ENCODE measurements at regions not wholly inside any gene's neighbourhood (a gene's known extent, or its start where the extent isn't known, plus 50 kb on each side); places are given as distances from the start of the nearest gene placed in this dataset.

DNA sequence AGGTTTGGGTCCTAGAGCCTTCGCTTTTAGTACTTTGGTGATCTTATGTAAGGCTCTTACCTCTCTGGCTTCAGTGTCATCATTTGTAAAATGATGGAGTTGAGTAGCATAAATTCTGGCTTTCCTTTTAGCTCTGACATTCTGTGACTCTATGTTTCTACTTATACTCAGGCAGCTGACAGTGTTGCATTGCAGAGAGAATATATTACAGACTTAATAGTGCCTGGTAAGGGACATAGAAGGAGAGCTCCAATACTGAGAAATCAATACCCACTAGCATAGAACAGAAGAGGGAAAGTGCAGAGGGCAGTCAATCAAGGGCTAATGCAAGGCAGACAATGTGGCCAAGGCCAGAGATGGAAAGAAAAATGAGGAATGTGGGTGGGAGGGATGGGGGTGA is 371.4 kb upstream of the TLE4 start:
- Histone ChIP-seq H4K5ac (ENCODE audit: insufficient read length, low read depth, low read length) (no peak overlapping the region), H4K8ac (ENCODE audit: extremely low read depth, insufficient read depth, low read length) (no peak overlapping the region), H3K4me3 (ENCODE audit: extremely low read depth in 1 of 4, insufficient read depth in 2 of 4, low read depth in 3 of 4, low read length in 4 of 4) (no peak overlapping the region), H3K9ac (replicated peaks in 1 of 4; ENCODE audit: extremely low read depth in 1 of 4, low read depth in 3 of 4, low read length in 3 of 4) (no peak overlapping the region), H2BK12ac (ENCODE audit: low read depth, low read length) (no peak overlapping the region), H3K18ac (ENCODE audit: extremely low read depth, low read length) (no peak overlapping the region), H3K36me3 (ENCODE audit: control insufficient read depth in 2 of 4, insufficient read depth in 4 of 4, low read length in 3 of 4) (no peaks in the 10 kb centered on the region; a peak in 1 of 8 replicates), H2BK120ac (replicated peaks; ENCODE audit: low read depth, low read length) (no peak overlapping the region), H3K79me1 (ENCODE audit: low read depth, low read length) (no peaks in the 10 kb centered on the region), H3K27ac (ENCODE audit: low read depth, low read length) (no peak overlapping the region), H2AK5ac (ENCODE audit: low read depth, low read length) (no peak overlapping the region), H3K4me1 (replicated peaks in 1 of 4; ENCODE audit: control insufficient read depth in 3 of 4, insufficient read depth in 4 of 4, low read length in 3 of 4) (peaks cover 0 to 2% (median 1%) of the 10 kb centered on the region in 4 experiments; a peak in 2 of 7 replicates), H3K27me3 (replicated peaks in 1 of 4; ENCODE audit: control insufficient read depth in 3 of 4, extremely low read depth in 1 of 4, insufficient read depth in 3 of 4, low read length in 3 of 4) (no peaks in the 10 kb centered on the region), H3K79me2 (ENCODE audit: control insufficient read depth in 1 of 2, insufficient read depth in 2 of 2, low read length in 2 of 2) (no peaks in the 10 kb centered on the region), H4K20me1 (replicated peaks in 1 of 2; ENCODE audit: control insufficient read depth in 1 of 2, insufficient read depth in 2 of 2, low read length in 2 of 2) (no peaks in the 10 kb centered on the region), H3K4ac (replicated peaks; ENCODE audit: insufficient read length, low read depth, low read length) (no peak overlapping the region), H3K56ac (replicated peaks; ENCODE audit: insufficient read length, low read depth, low read length) (no peak overlapping the region), H3K14ac (ENCODE audit: insufficient read length) (no peak overlapping the region), H3K23ac (ENCODE audit: insufficient read length) (no peak overlapping the region), H2BK15ac (ENCODE audit: low read length) (no peak overlapping the region), H2AFZ (ENCODE audit: low read length) (no peak overlapping the region), H2BK5ac (ENCODE audit: low read depth, low read length) (no peak overlapping the region), H3K4me2 (ENCODE audit: insufficient read depth in 1 of 2, low read depth in 2 of 2, low read length in 2 of 2) (no peak overlapping the region), H3K23me2 (ENCODE audit: low read depth, low read length) (no peaks in the 10 kb centered on the region), H2BK20ac (ENCODE audit: low read length) (no peak overlapping the region), H4K91ac (replicated peaks; ENCODE audit: insufficient read length, low read length) (no peak overlapping the region), H3K9me3 (ENCODE audit: insufficient read depth in 2 of 2, low read depth in 1 of 2, low read length in 1 of 2) (no peaks in the 10 kb centered on the region)
- no peak for FAIRE-seq
- POLR2A ChIA-PET (ENCODE audit: partially characterized antibody) = no interaction called here
- 82% methylated on average over 1 of the region's 1 CpG; no CpG with 5 or more reads in 1 of the 2 experiments for WGBS, 2 experiments (ENCODE audit: extremely low coverage in 1 of 2, insufficient coverage in 1 of 2, insufficient read length in 1 of 2, insufficient replicate concordance in 2 of 2, low coverage in 1 of 2, low lambda C conversion rate in 2 of 2, missing lambda C conversion rate in 1 of 2)
- CTCF ChIA-PET (ENCODE audit: partially characterized antibody) = interaction anchor here (0.5 to 1.7 kb wide), 6 partner anchors 17 to 200 kb away, joined by 3 to 4 read pairs (median 3); no protein-coding TSS in a partner anchor
- TF ChIP-seq YY1 (IDR thresholded peaks at IDR 0.05; ENCODE audit: low read depth, low read length) (no peak), CBX5 (IDR thresholded peaks at IDR 0.05; ENCODE audit: low read depth, low read length) (no peak), POLR2A (IDR thresholded peaks at IDR 0.05; ENCODE audit: control extremely low read depth in 1 of 2, low read depth in 2 of 2, low read length in 2 of 2) (no peak), TEAD4 (IDR thresholded peaks at IDR 0.05; ENCODE audit: low read depth, low read length) (no peak), CBX8 (IDR thresholded peaks at IDR 0.05; ENCODE audit: borderline replicate concordance, low read depth, low read length) (no peak), HDAC6 (IDR thresholded peaks at IDR 0.05; ENCODE audit: low read depth, low read length) (no peak), CREB1 (IDR thresholded peaks at IDR 0.05) (no peak), EZH2 (IDR thresholded peaks at IDR 0.05; ENCODE audit: low read depth, low read length, severe bottlenecking) (no peak), TBP (IDR thresholded peaks at IDR 0.05; ENCODE audit: low read depth, low read length) (no peak), KDM5A (IDR thresholded peaks at IDR 0.05; ENCODE audit: low read length) (no peak)
- no peak for DNase-seq (ENCODE audit: low read depth in 1 of 2, low spot score in 2 of 2)
